ENCODE measurements at regions not wholly inside any gene's neighbourhood (a gene's known extent, or its start where the extent isn't known, plus 50 kb on each side); places are given as distances from the start of the nearest gene placed in this dataset.

- Histone ChIP-seq H3K27me3 (no peaks in the 10 kb centered on the region), H3K4me1 (no peaks in the 10 kb centered on the region), H3K9me3 (no peaks in the 10 kb centered on the region), H3K27ac (no peak overlapping the region), H3K4me3 (no peak overlapping the region), H3K36me3 (no peaks in the 10 kb centered on the region)
- TF ChIP-seq POLR2AphosphoS5 (IDR thresholded peaks at IDR 0.05) (no peak), CTCF (IDR thresholded peaks at IDR 0.05) (no peak), EP300 (IDR thresholded peaks at IDR 0.05) (no peak), POLR2A (IDR thresholded peaks at IDR 0.05) (no peak)
- WGBS = 89% methylated on average over 5 of the region's 5 CpGs
- DNase-seq (ENCODE audit: low spot score in 2 of 2) = no peak
Measured at GRCh38 chr3:135699741-135700140, 265.8 kb upstream of the PPP2R3A start.

GRCh38 chr3:135706758-135707375 lies 258.7 kb upstream of the PPP2R3A start:
- DNase-seq (ENCODE audit: low spot score in 2 of 2) = no peak
- TF ChIP-seq CTCF (IDR thresholded peaks at IDR 0.05) = no peak
- TF ChIP-seq POLR2AphosphoS5 (IDR thresholded peaks at IDR 0.05) = no peak
- TF ChIP-seq POLR2A (IDR thresholded peaks at IDR 0.05) = no peak
- TF ChIP-seq EP300 (IDR thresholded peaks at IDR 0.05) = no peak
- Histone ChIP-seq H3K27ac (no peak overlapping the region), H3K4me1 (no peaks in the 10 kb centered on the region), H3K36me3 (no peaks in the 10 kb centered on the region), H3K27me3 (no peaks in the 10 kb centered on the region), H3K9me3 (no peaks in the 10 kb centered on the region), H3K4me3 (no peak overlapping the region)
- 54% methylated on average over 4 of the region's 4 CpGs for WGBS

- H3K36me3 ChIP-seq = no peaks in the 10 kb centered on the region
- H3K27ac ChIP-seq = no peak overlapping the region
- no peak for TF ChIP-seq POLR2A (IDR thresholded peaks at IDR 0.05)
- TF ChIP-seq EP300 (IDR thresholded peaks at IDR 0.05) = no peak
- no peak for TF ChIP-seq CTCF (IDR thresholded peaks at IDR 0.05)
- no peak for TF ChIP-seq POLR2AphosphoS5 (IDR thresholded peaks at IDR 0.05)
- DNase-seq (ENCODE audit: low spot score in 2 of 2) = no peak
- no peaks in the 10 kb centered on the region for H3K4me1 ChIP-seq
- no peaks in the 10 kb centered on the region for H3K27me3 ChIP-seq
- 22% methylated on average over 1 of the region's 1 CpG for WGBS
- no peak overlapping the region for H3K4me3 ChIP-seq
- no peaks in the 10 kb centered on the region for H3K9me3 ChIP-seq
Measured at GRCh38 chr3:135719449-135719848, 246.1 kb upstream of the PPP2R3A start.

GRCh38 chr3:135728007-135728721 lies 237.4 kb upstream of the PPP2R3A start:
- no peaks in the 10 kb centered on the region for H3K4me1 ChIP-seq
- no peak overlapping the region for H3K27ac ChIP-seq
- H3K36me3 ChIP-seq = no peaks in the 10 kb centered on the region
- H3K27me3 ChIP-seq = no peaks in the 10 kb centered on the region
- DNase-seq (ENCODE audit: low spot score in 2 of 2) = no peak
- TF ChIP-seq POLR2A (IDR thresholded peaks at IDR 0.05) (no peak), POLR2AphosphoS5 (IDR thresholded peaks at IDR 0.05) (no peak), CTCF (IDR thresholded peaks at IDR 0.05) (no peak), EP300 (IDR thresholded peaks at IDR 0.05) (no peak)
- peaks cover 17% of the 10 kb centered on the region for H3K9me3 ChIP-seq
- H3K4me3 ChIP-seq = no peak overlapping the region
- 89% methylated on average over 3 of the region's 3 CpGs for WGBS

GRCh38 chr3:135731546-135731945 lies 234.0 kb upstream of the PPP2R3A start:
- WGBS = 33% methylated on average over 2 of the region's 2 CpGs
- H3K27ac ChIP-seq = no peak overlapping the region

More at GRCh38 chr3:135731546-135731945, 234.0 kb upstream of the PPP2R3A start:
- H3K36me3 ChIP-seq = no peaks in the 10 kb centered on the region
- H3K27me3 ChIP-seq = no peaks in the 10 kb centered on the region
- TF ChIP-seq POLR2A (IDR thresholded peaks at IDR 0.05) = no peak
- TF ChIP-seq POLR2AphosphoS5 (IDR thresholded peaks at IDR 0.05) = no peak
- TF ChIP-seq CTCF (IDR thresholded peaks at IDR 0.05) = no peak
- no peak for TF ChIP-seq EP300 (IDR thresholded peaks at IDR 0.05)
- H3K9me3 ChIP-seq = peaks cover 22% of the 10 kb centered on the region
- no peak overlapping the region for H3K4me3 ChIP-seq
- no peaks in the 10 kb centered on the region for H3K4me1 ChIP-seq
- no peak for DNase-seq (ENCODE audit: low spot score in 2 of 2)
